Large intestine (tissue), 3 donors: ENCODE measurements at regions not wholly inside any gene's neighbourhood (a gene's known extent, or its start where the extent isn't known, plus 50 kb on each side); places are given as distances from the start of the nearest gene placed in this dataset.

Experiments used
- DNase-seq, 2 donors: peaks; one replicate each; pipeline versions ENCODE4 v3.0.0 to v3.0.0-alpha.2; 2013
- H3K27ac ChIP-seq: one replicate; pipeline ENCODE4 v1.5.1; 2013; ENCODE audit warnings: low read length
- H3K27me3 ChIP-seq: 2 replicates; pipeline ENCODE4 v1.6.1; 2013; ENCODE audit warnings: low read length; ENCODE audit not compliant: control insufficient read depth, insufficient read depth
- H3K36me3 ChIP-seq: 2 replicates; pipeline ENCODE4 v1.6.1; 2013; ENCODE audit warnings: low read length; ENCODE audit not compliant: control insufficient read depth, insufficient read depth
- H3K4me1 ChIP-seq: one replicate; pipeline ENCODE4 v1.6.1; 2013; ENCODE audit warnings: low read length; ENCODE audit not compliant: control insufficient read depth, insufficient read depth
- H3K4me3 ChIP-seq: one replicate; pipeline ENCODE4 v1.5.1; 2013; ENCODE audit warnings: low read length
- H3K9me3 ChIP-seq: one replicate; pipeline ENCODE4 v1.6.1; 2013; ENCODE audit warnings: mild to moderate bottlenecking, low read depth, low read length, moderate library complexity; ENCODE audit not compliant: control insufficient read depth
- WGBS: methylation state at CpG from one replicate; pipeline ENCODE4 v1.1.5; 2013; ENCODE audit warnings: low lambda C conversion rate; ENCODE audit not compliant: insufficient coverage; 5-methylcytosine and 5-hydroxymethylcytosine counted together

DNA sequence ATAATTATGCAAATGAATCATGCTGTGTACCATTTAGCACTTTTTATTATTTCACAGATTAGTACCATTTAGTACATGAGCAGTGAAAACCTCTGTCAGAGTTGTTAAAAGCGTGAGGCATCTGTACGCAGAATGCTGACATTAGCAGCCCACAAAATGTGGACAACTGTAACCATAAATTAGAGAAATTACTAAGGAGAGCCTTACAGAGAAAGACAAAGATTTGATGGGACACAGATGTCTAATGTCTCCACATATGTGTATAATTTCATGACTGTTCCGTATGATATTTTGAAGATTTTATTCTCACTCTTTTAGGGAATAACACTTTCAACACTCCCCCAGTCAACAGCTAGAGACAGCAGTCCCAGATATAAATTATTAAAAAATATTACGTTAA lies 414.0 kb upstream of the ANKRD30A start:
- Histone ChIP-seq H3K9me3 (no peaks in the 10 kb centered on the region), H3K27me3 (no peaks in the 10 kb centered on the region), H3K4me1 (no peaks in the 10 kb centered on the region), H3K27ac (no peak overlapping the region), H3K4me3 (no peak overlapping the region), H3K36me3 (no peaks in the 10 kb centered on the region)
- DNase-seq = no peak
- WGBS = 94% methylated on average over 2 of the region's 4 CpGs

GRCh38 chr10:36704124-36704523 lies 421.3 kb upstream of the ANKRD30A start:
- H3K4me1 ChIP-seq = no peaks in the 10 kb centered on the region
- WGBS = 82% methylated on average over 2 of the region's 2 CpGs
- H3K9me3 ChIP-seq = no peaks in the 10 kb centered on the region
- no peak overlapping the region for H3K27ac ChIP-seq
- H3K36me3 ChIP-seq = no peaks in the 10 kb centered on the region
- no peaks in the 10 kb centered on the region for H3K27me3 ChIP-seq
- no peak for DNase-seq
- no peak overlapping the region for H3K4me3 ChIP-seq

DNA sequence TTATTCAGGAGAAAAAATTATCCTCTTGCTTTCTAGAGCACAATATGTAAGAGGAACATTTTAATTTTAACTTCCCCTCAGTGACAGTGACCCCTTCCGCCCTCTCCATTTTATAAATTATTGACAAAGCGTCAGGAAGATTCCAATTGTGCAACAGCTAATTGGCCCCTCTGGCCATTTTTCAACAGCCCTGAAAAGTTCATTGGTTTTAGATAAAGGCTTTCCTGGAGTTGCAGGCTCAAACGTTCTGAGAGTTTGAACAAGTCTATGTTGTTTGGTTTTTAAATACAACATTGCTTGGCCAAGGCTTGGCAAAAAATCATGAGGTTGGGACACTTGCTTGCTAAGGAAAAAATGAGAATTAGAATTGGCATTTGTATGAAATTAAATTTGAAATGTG lies 422.2 kb upstream of the ANKRD30A start:
- Histone ChIP-seq H3K4me3 (no peak overlapping the region), H3K36me3 (no peaks in the 10 kb centered on the region), H3K27ac (no peak overlapping the region), H3K4me1 (no peaks in the 10 kb centered on the region), H3K9me3 (no peaks in the 10 kb centered on the region), H3K27me3 (no peaks in the 10 kb centered on the region)
- no peak for DNase-seq
- 80% methylated on average over 1 of the region's 3 CpGs for WGBS

DNA sequence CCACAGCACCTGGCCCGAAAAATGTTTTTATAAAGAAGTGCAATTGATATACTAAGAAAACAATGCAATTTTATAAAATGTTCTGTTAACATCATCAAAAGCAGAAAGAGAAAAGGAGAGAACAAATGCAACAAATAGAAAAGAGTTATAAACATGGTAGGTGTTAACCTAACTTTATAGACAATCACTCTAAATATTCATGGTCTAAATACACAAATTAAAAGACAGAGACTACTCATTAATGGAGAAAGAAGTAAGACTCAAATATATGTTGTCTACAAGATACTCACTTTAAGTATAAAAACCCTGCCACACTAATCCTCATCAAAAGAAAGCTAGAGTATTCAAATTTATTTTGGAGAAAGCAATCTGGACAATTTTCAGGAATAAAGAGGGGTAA lies 425.3 kb upstream of the ANKRD30A start:
- no peak overlapping the region for H3K4me3 ChIP-seq
- DNase-seq = no peak
- no peaks in the 10 kb centered on the region for H3K4me1 ChIP-seq
- no peak overlapping the region for H3K27ac ChIP-seq
- no peaks in the 10 kb centered on the region for H3K27me3 ChIP-seq
- no peaks in the 10 kb centered on the region for H3K9me3 ChIP-seq
- WGBS = no CpG with 5 or more reads among the region's 1 CpG
- no peaks in the 10 kb centered on the region for H3K36me3 ChIP-seq

DNA sequence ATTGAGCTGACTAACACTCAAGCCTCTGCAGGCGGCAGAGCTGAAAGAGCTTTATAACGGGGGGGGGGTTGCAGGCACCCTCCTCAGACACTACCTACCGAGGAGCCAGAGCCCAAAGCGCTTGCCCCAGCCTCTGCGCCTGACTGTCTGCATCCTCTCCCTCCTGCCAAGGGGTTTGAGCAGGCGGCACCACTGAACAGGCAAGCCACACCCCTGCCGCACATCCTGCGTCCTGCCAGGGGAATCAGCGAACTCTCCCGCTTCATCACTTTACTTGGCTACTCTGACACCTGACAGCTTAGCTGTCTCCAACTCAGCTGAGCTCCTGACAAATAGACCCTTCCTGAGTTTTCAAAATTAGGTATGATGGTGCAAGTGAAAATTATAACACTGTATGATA lies 432.6 kb upstream of the ANKRD30A start:
- Histone ChIP-seq H3K9me3 (no peaks in the 10 kb centered on the region), H3K36me3 (no peaks in the 10 kb centered on the region), H3K4me1 (no peaks in the 10 kb centered on the region), H3K27me3 (no peaks in the 10 kb centered on the region), H3K4me3 (no peak overlapping the region), H3K27ac (no peak overlapping the region)
- WGBS = no CpG with 5 or more reads among the region's 10 CpGs
- DNase-seq = no peak

DNA sequence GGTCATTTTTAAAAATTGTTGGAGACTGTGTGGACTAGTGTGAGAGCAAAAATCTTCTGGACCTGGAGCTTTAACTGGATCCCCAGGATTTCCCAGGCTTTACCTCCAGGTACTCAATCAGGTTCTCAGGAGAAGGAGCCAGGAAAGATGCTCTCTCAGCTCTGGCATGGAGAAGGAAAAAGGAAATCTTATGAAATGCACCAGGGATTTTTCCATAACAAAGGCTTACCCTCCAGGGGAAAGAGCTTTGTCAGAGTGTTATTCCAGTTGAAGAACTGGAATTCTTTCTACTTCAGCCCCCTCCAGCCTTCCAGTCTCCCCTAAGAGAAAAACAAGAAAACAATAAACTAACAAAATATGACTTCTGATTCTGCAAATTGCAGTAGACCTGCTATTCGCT lies 436.7 kb upstream of the ANKRD30A start:
- no peak overlapping the region for H3K4me3 ChIP-seq
- no peaks in the 10 kb centered on the region for H3K4me1 ChIP-seq
- no CpG with 5 or more reads among the region's 1 CpG for WGBS
- DNase-seq = no peak
- no peaks in the 10 kb centered on the region for H3K27me3 ChIP-seq
- H3K27ac ChIP-seq = no peak overlapping the region
- no peaks in the 10 kb centered on the region for H3K36me3 ChIP-seq
- H3K9me3 ChIP-seq = no peaks in the 10 kb centered on the region

- Histone ChIP-seq H3K4me1 (no peaks in the 10 kb centered on the region), H3K9me3 (no peaks in the 10 kb centered on the region), H3K27ac (no peak overlapping the region), H3K4me3 (no peak overlapping the region), H3K36me3 (no peaks in the 10 kb centered on the region), H3K27me3 (no peaks in the 10 kb centered on the region)
- DNase-seq = no peak
- WGBS = 0% methylated on average over 1 of the region's 2 CpGs
Observed at GRCh38 chr10:36683421-36683820, 442.0 kb upstream of the ANKRD30A start.

DNA sequence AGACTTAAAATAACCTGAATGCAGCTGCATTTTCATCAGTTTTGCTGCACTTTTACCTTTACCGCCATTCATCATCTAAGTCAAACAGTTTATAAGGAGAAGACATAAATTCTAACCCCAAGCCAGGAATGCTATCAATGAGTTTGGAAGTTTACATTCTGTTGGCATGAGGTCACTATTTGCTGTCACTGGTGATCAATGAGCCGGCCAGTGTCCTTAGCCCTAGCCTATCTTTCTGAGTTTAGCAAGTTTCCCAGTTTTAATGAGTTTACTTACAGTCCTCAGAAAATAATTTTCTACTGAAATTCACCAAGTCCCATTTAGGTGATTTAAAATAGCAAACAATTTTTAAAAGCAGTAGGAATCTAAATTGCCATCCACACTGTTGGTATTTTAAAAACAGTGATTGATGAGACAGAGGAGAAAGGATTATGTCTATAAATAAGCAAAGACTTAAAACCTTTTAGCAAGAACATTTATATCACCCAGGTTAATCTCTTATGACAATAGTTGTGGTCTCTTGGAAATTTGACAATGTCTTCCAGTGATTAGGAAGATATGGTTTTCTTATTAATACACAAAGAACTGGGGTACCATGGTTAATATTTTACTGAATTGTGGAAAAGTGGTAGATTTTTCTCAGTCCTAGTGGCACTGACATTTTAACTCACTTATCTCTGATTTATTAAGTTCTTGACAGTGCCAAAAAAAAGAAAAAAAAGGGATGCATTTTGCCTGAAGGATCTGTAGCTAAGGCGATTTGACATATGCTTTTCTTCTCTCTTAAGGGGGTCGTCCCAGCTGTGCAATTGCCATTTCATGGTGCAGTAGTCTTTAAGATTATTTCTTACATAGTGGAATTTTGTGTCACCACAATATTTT lies 443.4 kb upstream of the ANKRD30A start:
- H3K36me3 ChIP-seq = no peaks in the 10 kb centered on the region
- WGBS = 29% methylated on average over 1 of the region's 4 CpGs

GRCh38 chr10:36679554-36679953 lies 445.8 kb upstream of the ANKRD30A start:
- H3K36me3 ChIP-seq = no peaks in the 10 kb centered on the region
- no peak overlapping the region for H3K27ac ChIP-seq
- DNase-seq = no peak
- H3K4me1 ChIP-seq = no peaks in the 10 kb centered on the region
- 100% methylated on average over 1 of the region's 9 CpGs for WGBS
- H3K27me3 ChIP-seq = no peaks in the 10 kb centered on the region
- H3K4me3 ChIP-seq = no peak overlapping the region
- no peaks in the 10 kb centered on the region for H3K9me3 ChIP-seq

More for the DNA sequence above, 443.4 kb upstream of the ANKRD30A start:
- Histone ChIP-seq H3K27me3 (no peaks in the 10 kb centered on the region), H3K4me1 (no peaks in the 10 kb centered on the region), H3K4me3 (no peak overlapping the region), H3K9me3 (no peaks in the 10 kb centered on the region), H3K27ac (no peak overlapping the region)
- no peak for DNase-seq

DNA sequence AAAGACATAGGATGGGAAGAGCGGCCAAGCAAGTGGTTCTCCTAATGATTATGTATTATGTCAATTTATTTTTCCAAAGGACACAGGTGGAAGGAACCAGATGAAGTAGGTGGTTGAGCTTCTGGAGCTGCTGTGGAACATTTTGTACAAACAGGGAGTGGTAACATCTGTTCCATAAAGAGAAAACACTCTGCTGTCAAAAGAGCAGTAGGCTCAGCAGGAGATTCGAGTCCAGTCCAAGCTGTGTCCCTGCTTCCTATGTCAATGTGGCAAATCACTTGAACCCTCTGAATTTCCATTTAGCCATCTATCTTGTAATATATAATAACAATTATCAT lies 448.0 kb upstream of the ANKRD30A start:
- Histone ChIP-seq H3K27me3 (no peaks in the 10 kb centered on the region), H3K9me3 (no peaks in the 10 kb centered on the region), H3K4me3 (no peak overlapping the region), H3K4me1 (no peaks in the 10 kb centered on the region), H3K36me3 (no peaks in the 10 kb centered on the region), H3K27ac (no peak overlapping the region)
- no peak for DNase-seq
- WGBS = no CpG with 5 or more reads among the region's 2 CpGs
